ENCODE measurements at regions not wholly inside any gene's neighbourhood (a gene's known extent, or its start where the extent isn't known, plus 50 kb on each side); places are given as distances from the start of the nearest gene placed in this dataset.

- H3F3A ChIP-seq (ENCODE audit: insufficient read depth): no peaks in the 10 kb centered on the region
- H3K9me2 ChIP-seq (replicated peaks; ENCODE audit: insufficient read depth, low read length): no peaks in the 10 kb centered on the region
- no peaks in the 10 kb centered on the region for H3K36me3 ChIP-seq (ENCODE audit: low read length)
- no peak for TF ChIP-seq CTCF (IDR thresholded peaks at IDR 0.05; ENCODE audit: insufficient read depth, low read length, poor library complexity, severe bottlenecking)
- no peak for TF ChIP-seq EZH2phosphoT487 (conservative IDR thresholded peaks at IDR 0.05; ENCODE audit: low read length)
- H4K20me1 ChIP-seq (ENCODE audit: low read depth, low read length): no peaks in the 10 kb centered on the region
- no peak overlapping the region for H2AFZ ChIP-seq (ENCODE audit: low read depth, low read length, severe bottlenecking)
- H3K9me3 ChIP-seq (ENCODE audit: insufficient read depth, low read length): no peaks in the 10 kb centered on the region
- no peaks in the 10 kb centered on the region for H3K79me2 ChIP-seq (ENCODE audit: insufficient read depth, low read length)
- no peaks in the 10 kb centered on the region for H3K27me3 ChIP-seq (ENCODE audit: low read length)
- H3K9ac ChIP-seq (ENCODE audit: low read length): no peak overlapping the region
- H3K27ac ChIP-seq (ENCODE audit: low read depth, low read length): no peak overlapping the region
- H3K4me3 ChIP-seq (ENCODE audit: insufficient read depth, low read length, poor library complexity, severe bottlenecking): no peak overlapping the region
- no peak overlapping the region for H3K4me2 ChIP-seq (ENCODE audit: low read depth, low read length, poor library complexity, severe bottlenecking)
Observed at GRCh38 chr22:49535126-49535525, 292.5 kb downstream of the BRD1 start.

- H3K4me2 ChIP-seq (ENCODE audit: low read depth, low read length, poor library complexity, severe bottlenecking): no peak overlapping the region
- no peaks in the 10 kb centered on the region for H3K79me2 ChIP-seq (ENCODE audit: insufficient read depth, low read length)
- no peaks in the 10 kb centered on the region for H4K20me1 ChIP-seq (ENCODE audit: low read depth, low read length)
- H3F3A ChIP-seq (ENCODE audit: insufficient read depth): no peaks in the 10 kb centered on the region
- H2AFZ ChIP-seq (ENCODE audit: low read depth, low read length, severe bottlenecking): no peak overlapping the region
- H3K4me3 ChIP-seq (ENCODE audit: insufficient read depth, low read length, poor library complexity, severe bottlenecking): no peak overlapping the region
- no peak for TF ChIP-seq EZH2phosphoT487 (conservative IDR thresholded peaks at IDR 0.05; ENCODE audit: low read length)
- TF ChIP-seq CTCF (IDR thresholded peaks at IDR 0.05; ENCODE audit: insufficient read depth, low read length, poor library complexity, severe bottlenecking): no peak
- H3K9me2 ChIP-seq (replicated peaks; ENCODE audit: insufficient read depth, low read length): no peaks in the 10 kb centered on the region
- H3K27ac ChIP-seq (ENCODE audit: low read depth, low read length): no peak overlapping the region
- H3K36me3 ChIP-seq (ENCODE audit: low read length): no peaks in the 10 kb centered on the region
- no peak overlapping the region for H3K9ac ChIP-seq (ENCODE audit: low read length)
- H3K27me3 ChIP-seq (ENCODE audit: low read length): no peaks in the 10 kb centered on the region
- H3K9me3 ChIP-seq (ENCODE audit: insufficient read depth, low read length): no peaks in the 10 kb centered on the region
Observed at GRCh38 chr22:49534386-49534785, 293.3 kb downstream of the BRD1 start.

- Histone ChIP-seq H2AFZ (ENCODE audit: low read depth, low read length, severe bottlenecking) (no peak overlapping the region), H3K4me2 (ENCODE audit: low read depth, low read length, poor library complexity, severe bottlenecking) (no peak overlapping the region), H4K20me1 (ENCODE audit: low read depth, low read length) (no peaks in the 10 kb centered on the region), H3F3A (ENCODE audit: insufficient read depth) (no peaks in the 10 kb centered on the region), H3K9me3 (ENCODE audit: insufficient read depth, low read length) (no peaks in the 10 kb centered on the region), H3K9me2 (replicated peaks; ENCODE audit: insufficient read depth, low read length) (no peaks in the 10 kb centered on the region), H3K9ac (ENCODE audit: low read length) (no peak overlapping the region), H3K79me2 (ENCODE audit: insufficient read depth, low read length) (no peaks in the 10 kb centered on the region), H3K36me3 (ENCODE audit: low read length) (no peaks in the 10 kb centered on the region), H3K27me3 (ENCODE audit: low read length) (no peaks in the 10 kb centered on the region), H3K4me3 (ENCODE audit: insufficient read depth, low read length, poor library complexity, severe bottlenecking) (no peak overlapping the region), H3K27ac (ENCODE audit: low read depth, low read length) (no peak overlapping the region)
- TF ChIP-seq EZH2phosphoT487 (conservative IDR thresholded peaks at IDR 0.05; ENCODE audit: low read length) (no peak), CTCF (IDR thresholded peaks at IDR 0.05; ENCODE audit: insufficient read depth, low read length, poor library complexity, severe bottlenecking) (no peak)
Observed at GRCh38 chr22:49533886-49534285, 293.8 kb downstream of the BRD1 start.
